Chondrocyte (in vitro differentiated cells): ENCODE measurements at regions not wholly inside any gene's neighbourhood (a gene's known extent, or its start where the extent isn't known, plus 50 kb on each side); places are given as distances from the start of the nearest gene placed in this dataset.

Source experiments
- DNase-seq: peaks from one replicate; pipeline ENCODE4 v3.0.0; 2021; ENCODE audit warnings: mixed read lengths, low spot score
- H3K27ac Mint-ChIP-seq: one replicate; pipeline ENCODE4 v1.8.0; 2021; ENCODE audit warnings: mild to moderate bottlenecking, moderate library complexity, mixed read lengths; ENCODE audit not compliant: unreplicated experiment
- H3K27me3 Mint-ChIP-seq: 2 replicates; pipeline ENCODE4 v1.8.0; 2021; ENCODE audit warnings: low read depth, mixed read lengths
- H3K36me3 Mint-ChIP-seq: 2 replicates; pipeline ENCODE4 v1.8.0; 2021; ENCODE audit warnings: low read depth, mixed read lengths
- H3K4me1 Mint-ChIP-seq: 2 replicates; pipeline ENCODE4 v1.8.0; 2021; ENCODE audit warnings: low read depth, mild to moderate bottlenecking, mixed read lengths
- H3K4me3 Mint-ChIP-seq: one replicate; pipeline ENCODE4 v1.8.0; 2021; ENCODE audit warnings: mild to moderate bottlenecking, moderate library complexity, mixed read lengths; ENCODE audit not compliant: unreplicated experiment
- H3K9me3 Mint-ChIP-seq: 2 replicates; pipeline ENCODE4 v1.8.0; 2021; ENCODE audit warnings: low read depth, mixed read lengths
- TF ChIP-seq, protein P1 (sequence below): fragments of 200-600 bp; sonication (generic); IDR thresholded peaks from 2 replicates; pipeline ENCODE4 v1.5.0; 2021; ENCODE audit warnings: antibody characterized with exemption, mild to moderate bottlenecking, moderate library complexity

DNA sequence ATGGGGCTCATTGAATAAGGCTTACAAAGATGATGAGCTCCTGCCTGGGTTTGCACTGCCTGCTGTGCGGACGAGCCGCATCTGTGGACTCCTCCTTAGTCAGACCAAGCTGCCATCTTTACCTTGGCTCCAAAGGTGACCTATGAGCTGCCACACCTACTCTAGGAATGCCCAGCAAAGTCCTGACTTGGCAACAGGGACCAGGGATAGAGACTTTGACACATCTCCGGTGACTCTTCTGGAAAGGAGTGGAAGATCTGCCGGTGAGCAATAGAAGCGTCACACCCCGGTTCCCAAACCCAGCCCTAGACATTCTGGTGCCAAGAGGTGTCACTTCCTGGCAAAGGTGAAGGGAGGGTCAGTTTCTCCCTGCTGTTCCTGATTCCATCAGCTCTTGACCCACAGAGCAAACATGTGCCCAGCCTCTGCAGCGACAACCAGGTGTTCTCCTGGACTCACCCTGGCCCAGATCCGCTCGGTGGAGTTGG is 50.2 kb upstream of the GTF3A start:
- Mint-ChIP-seq H3K4me3 (no peak overlapping the region), H3K27me3 (peaks cover 36% of the 10 kb centered on the region), H3K4me1 (peaks cover 5% of the 10 kb centered on the region), H3K36me3 (peaks cover 3% of the 10 kb centered on the region), H3K27ac (no peak overlapping the region), H3K9me3 (peaks cover 9% of the 10 kb centered on the region)
- DNase-seq, result no peak
- TF ChIP-seq, protein P1, sequence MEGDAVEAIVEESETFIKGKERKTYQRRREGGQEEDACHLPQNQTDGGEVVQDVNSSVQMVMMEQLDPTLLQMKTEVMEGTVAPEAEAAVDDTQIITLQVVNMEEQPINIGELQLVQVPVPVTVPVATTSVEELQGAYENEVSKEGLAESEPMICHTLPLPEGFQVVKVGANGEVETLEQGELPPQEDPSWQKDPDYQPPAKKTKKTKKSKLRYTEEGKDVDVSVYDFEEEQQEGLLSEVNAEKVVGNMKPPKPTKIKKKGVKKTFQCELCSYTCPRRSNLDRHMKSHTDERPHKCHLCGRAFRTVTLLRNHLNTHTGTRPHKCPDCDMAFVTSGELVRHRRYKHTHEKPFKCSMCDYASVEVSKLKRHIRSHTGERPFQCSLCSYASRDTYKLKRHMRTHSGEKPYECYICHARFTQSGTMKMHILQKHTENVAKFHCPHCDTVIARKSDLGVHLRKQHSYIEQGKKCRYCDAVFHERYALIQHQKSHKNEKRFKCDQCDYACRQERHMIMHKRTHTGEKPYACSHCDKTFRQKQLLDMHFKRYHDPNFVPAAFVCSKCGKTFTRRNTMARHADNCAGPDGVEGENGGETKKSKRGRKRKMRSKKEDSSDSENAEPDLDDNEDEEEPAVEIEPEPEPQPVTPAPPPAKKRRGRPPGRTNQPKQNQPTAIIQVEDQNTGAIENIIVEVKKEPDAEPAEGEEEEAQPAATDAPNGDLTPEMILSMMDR, result no peak
